H1 (cell line): ENCODE measurements at regions not wholly inside any gene's neighbourhood (a gene's known extent, or its start where the extent isn't known, plus 50 kb on each side); places are given as distances from the start of the nearest gene placed in this dataset.

Experiments used
- HDAC2 ChIP-seq, 2 experiments: fragments of 300-600 bp in 1 of 2; sonication (generic) in 1 of 2; IDR thresholded peaks; 2 replicates each; pipeline ENCODE4 v1.6.1; 2011 to 2012; ENCODE audit warnings: low read depth in 2 of 2, low read length in 2 of 2, mild to moderate bottlenecking in 2 of 2, moderate library complexity in 2 of 2, borderline replicate concordance in 1 of 2, inconsistent platforms in 1 of 2
- POLR2A ChIP-seq, 2 experiments: IDR thresholded peaks; 1 replicate in 1 of 2; 2 replicates in 1 of 2; pipeline ENCODE4 v1.6.1; 2011; ENCODE audit warnings: low read depth in 2 of 2, low read length in 2 of 2, mild to moderate bottlenecking in 2 of 2; ENCODE audit errors: control extremely low read depth in 1 of 2
- POLR2AphosphoS5 ChIP-seq: IDR thresholded peaks from 2 replicates; pipeline ENCODE4 v1.6.1; 2011; ENCODE audit warnings: low read depth, low read length
- TAF1 ChIP-seq: IDR thresholded peaks from 2 replicates; pipeline ENCODE4 v1.6.1; 2011; ENCODE audit warnings: mild to moderate bottlenecking, low read depth, low read length
- TF ChIP-seq, protein P1 (sequence below), 3 experiments: IDR thresholded peaks; 1 replicate in 2 of 3; 2 replicates in 1 of 3; pipeline versions ENCODE4 v1.5.1 to v1.6.1; 2011; ENCODE audit warnings: low read length in 3 of 3, mild to moderate bottlenecking in 3 of 3, inconsistent platforms in 2 of 3, low read depth in 1 of 3, moderate library complexity in 1 of 3; ENCODE audit not compliant: insufficient read depth in 1 of 3; ENCODE audit errors: control extremely low read depth in 1 of 3

DNA sequence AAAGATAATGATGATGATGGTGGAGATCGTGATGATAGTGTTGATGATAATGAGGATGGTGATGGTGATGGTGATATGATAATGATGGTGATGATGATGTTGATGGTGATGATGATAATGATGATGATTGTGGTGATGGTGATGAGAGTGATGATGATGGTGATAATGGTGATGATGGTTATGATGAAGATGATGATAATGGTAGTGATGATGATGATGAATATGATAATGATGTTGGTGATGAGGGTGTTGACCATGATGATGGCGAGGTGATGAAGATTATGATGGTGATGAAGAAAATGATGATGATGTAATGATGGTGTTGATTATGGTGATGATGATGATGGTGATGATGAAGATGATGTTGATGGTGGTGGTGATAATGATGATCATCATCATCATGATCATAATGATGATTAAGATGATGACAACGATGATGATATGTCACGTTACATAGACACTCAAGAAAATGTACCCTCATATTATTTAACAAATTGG, 1106.4 kb downstream of the NLGN4X start:
- TF ChIP-seq, protein P1, sequence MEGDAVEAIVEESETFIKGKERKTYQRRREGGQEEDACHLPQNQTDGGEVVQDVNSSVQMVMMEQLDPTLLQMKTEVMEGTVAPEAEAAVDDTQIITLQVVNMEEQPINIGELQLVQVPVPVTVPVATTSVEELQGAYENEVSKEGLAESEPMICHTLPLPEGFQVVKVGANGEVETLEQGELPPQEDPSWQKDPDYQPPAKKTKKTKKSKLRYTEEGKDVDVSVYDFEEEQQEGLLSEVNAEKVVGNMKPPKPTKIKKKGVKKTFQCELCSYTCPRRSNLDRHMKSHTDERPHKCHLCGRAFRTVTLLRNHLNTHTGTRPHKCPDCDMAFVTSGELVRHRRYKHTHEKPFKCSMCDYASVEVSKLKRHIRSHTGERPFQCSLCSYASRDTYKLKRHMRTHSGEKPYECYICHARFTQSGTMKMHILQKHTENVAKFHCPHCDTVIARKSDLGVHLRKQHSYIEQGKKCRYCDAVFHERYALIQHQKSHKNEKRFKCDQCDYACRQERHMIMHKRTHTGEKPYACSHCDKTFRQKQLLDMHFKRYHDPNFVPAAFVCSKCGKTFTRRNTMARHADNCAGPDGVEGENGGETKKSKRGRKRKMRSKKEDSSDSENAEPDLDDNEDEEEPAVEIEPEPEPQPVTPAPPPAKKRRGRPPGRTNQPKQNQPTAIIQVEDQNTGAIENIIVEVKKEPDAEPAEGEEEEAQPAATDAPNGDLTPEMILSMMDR (IDR thresholded peaks at IDR 0.05; ENCODE audit: control extremely low read depth in 1 of 3, insufficient read depth in 1 of 3, low read depth in 1 of 3, low read length in 3 of 3): no peak
- no peak for TF ChIP-seq HDAC2 (IDR thresholded peaks at IDR 0.05; ENCODE audit: borderline replicate concordance in 1 of 2, low read depth in 2 of 2, low read length in 2 of 2)
- TF ChIP-seq POLR2A (IDR thresholded peaks at IDR 0.05; ENCODE audit: control extremely low read depth in 1 of 2, low read depth in 2 of 2, low read length in 2 of 2): no peak
- TF ChIP-seq POLR2AphosphoS5: no peak
- TF ChIP-seq TAF1: no peak
